Panc1 (cell line): ENCODE measurements at regions not wholly inside any gene's neighbourhood (a gene's known extent, or its start where the extent isn't known, plus 50 kb on each side); places are given as distances from the start of the nearest gene placed in this dataset.

Experiments
- ATAC-seq: fragments of 200-7000 bp; cut with Tn5 transposase; 2 replicates; pipeline ENCODE4 v1.9.1; 2020; ENCODE audit warnings: mild to moderate bottlenecking, moderate library complexity
- BruUV-seq: library from RNA; stranded (reverse); fragments of 400-500 nt; replicated peaks from 2 replicates; lab custom pipeline; 2021; lab: Mats Ljungman, UMichigan
- CTCF ChIA-PET: fragments of 300-600 bp; sonication (Branson Sonifier 250); formaldehyde crosslinking; loops from one replicate; lab custom pipeline; 2022; ENCODE audit warnings: antibody characterized with exemption; lab: Charles Lee
- POLR2A ChIA-PET: fragments of 300-600 bp; sonication (Branson Sonifier 250); formaldehyde crosslinking; loops from one replicate; lab custom pipeline; 2022; ENCODE audit warnings: antibody characterized with exemption; lab: Charles Lee
- DNase-seq: peaks from one replicate; pipeline ENCODE4 v3.0.0-alpha.2; 2010; ENCODE audit warnings: low read depth, low spot score
- H3K27ac ChIP-seq: 2 replicates; pipeline ENCODE4 v1.5.1; 2011; ENCODE audit warnings: mild to moderate bottlenecking, low read length, inconsistent platforms
- H3K27me3 ChIP-seq: fragments of 200-500 bp; sonication (Bioruptor generic); 2 replicates; pipeline ENCODE4 v1.6.0; 2014; ENCODE audit warnings: low read length, inconsistent platforms; ENCODE audit not compliant: control insufficient read depth, insufficient read depth
- H3K36me3 ChIP-seq: fragments of 200-500 bp; sonication (Bioruptor generic); 2 replicates; pipeline ENCODE4 v1.5.1; 2014; ENCODE audit warnings: inconsistent platforms, mild to moderate bottlenecking, low read length, moderate library complexity; ENCODE audit not compliant: control insufficient read depth, insufficient read depth
- H3K4me1 ChIP-seq: 2 replicates; pipeline ENCODE4 v1.5.1; 2011; ENCODE audit warnings: inconsistent platforms, mild to moderate bottlenecking, low read length, moderate library complexity; ENCODE audit not compliant: control insufficient read depth, insufficient read depth
- H3K4me3 ChIP-seq, 2 experiments: 2 replicates each; pipeline ENCODE4 v1.5.1; 2011 to 2012; ENCODE audit warnings: low read depth in 2 of 2, low read length in 2 of 2, mild to moderate bottlenecking in 2 of 2, inconsistent platforms in 1 of 2, moderate library complexity in 1 of 2
- H3K9me3 ChIP-seq: fragments of 200-500 bp; sonication (Bioruptor generic); 2 replicates; pipeline ENCODE4 v1.5.1; 2014; ENCODE audit warnings: low read depth, mild to moderate bottlenecking, inconsistent platforms, low read length, moderate library complexity; ENCODE audit not compliant: control insufficient read depth, insufficient read depth
- CTCF ChIP-seq: fragments of 450-650 bp; IDR thresholded peaks from 2 replicates; pipeline ENCODE4 v1.5.1; 2017; ENCODE audit warnings: mild to moderate bottlenecking
- POLR2AphosphoS5 ChIP-seq: IDR thresholded peaks from 2 replicates; pipeline ENCODE4 v1.6.1; 2012; ENCODE audit warnings: mild to moderate bottlenecking, low read depth, low read length, moderate library complexity
- REST ChIP-seq, 2 experiments: IDR thresholded peaks; 2 replicates each; pipeline ENCODE4 v1.6.1; 2011 to 2012; ENCODE audit warnings: low read depth in 2 of 2, control low read depth in 1 of 2, low read length in 1 of 2, mild to moderate bottlenecking in 1 of 2, moderate library complexity in 1 of 2; ENCODE audit not compliant: insufficient read depth in 1 of 2
- SIN3A ChIP-seq: IDR thresholded peaks from 2 replicates; pipeline ENCODE4 v1.6.1; 2012; ENCODE audit warnings: low read depth, mild to moderate bottlenecking, low read length, moderate library complexity, borderline replicate concordance; ENCODE audit not compliant: insufficient read depth
- TCF7L2 ChIP-seq: IDR thresholded peaks from 2 replicates; pipeline ENCODE4 v1.6.1; 2011; ENCODE audit warnings: mild to moderate bottlenecking, low read depth, low read length, inconsistent platforms
- in situ Hi-C: cut with HindIII; loops from 2 replicates; pipeline ENCODE4 v1.10.0; 2016; ENCODE audit warnings: low sequenced_read_pairs, low pct_unique_long_range_greater_than_20kb
- intact Hi-C: fragments of 100-400 bp; cut with micrococcal nuclease; formaldehyde crosslinking; loops from one replicate; pipeline ENCODE4 v1.10.0; 2022; ENCODE audit not compliant: unreplicated experiment

- in situ Hi-C loops = no loop called here
- H3K27ac ChIP-seq = no peak overlapping the region
- POLR2A ChIA-PET = no interaction called here
Measured at GRCh38 chr9:95807326-95807947, 68.1 kb upstream of the ERCC6L2 start.

GRCh38 chr9:95803197-95803596 lies 72.3 kb upstream of the ERCC6L2 start:
- no TSS peak for BruUV-seq
- ATAC-seq (no peak), DNase-seq (no peak)
- ChIA-PET CTCF (no interaction called here), POLR2A (no interaction called here)
- Histone ChIP-seq H3K27me3 (peaks cover 2% of the 10 kb centered on the region; the same call in 1 of the 2 replicates), H3K9me3 (no peaks in the 10 kb centered on the region), H3K4me3 (no peak overlapping the region), H3K36me3 (no peaks in the 10 kb centered on the region), H3K27ac (no peak overlapping the region), H3K4me1 (no peaks in the 10 kb centered on the region)
- intact Hi-C loops (no loop called here), in situ Hi-C loops (no loop called here)
- TF ChIP-seq CTCF = no peak
- no peak for TF ChIP-seq SIN3A
- no peak for TF ChIP-seq POLR2AphosphoS5
- no peak for TF ChIP-seq TCF7L2
- TF ChIP-seq REST (IDR thresholded peaks at IDR 0.05; ENCODE audit: insufficient read depth in 1 of 2, low read depth in 2 of 2, low read length in 1 of 2) = no peak

More at GRCh38 chr9:95807326-95807947, 68.1 kb upstream of the ERCC6L2 start:
- Histone ChIP-seq H3K27me3 (no peaks in the 10 kb centered on the region), H3K9me3 (no peaks in the 10 kb centered on the region), H3K4me1 (no peaks in the 10 kb centered on the region), H3K36me3 (no peaks in the 10 kb centered on the region), H3K4me3 (no peak overlapping the region)
- DNase-seq = no peak
- intact Hi-C loops = no loop called here
- CTCF ChIA-PET = no interaction called here
- no peak for ATAC-seq
- no TSS peak for BruUV-seq
- TF ChIP-seq CTCF (no peak), SIN3A (no peak), REST (IDR thresholded peaks at IDR 0.05; ENCODE audit: insufficient read depth in 1 of 2, low read depth in 2 of 2, low read length in 1 of 2) (no peak), POLR2AphosphoS5 (no peak), TCF7L2 (no peak)
